GM19238 (cell line): ENCODE measurements at regions not wholly inside any gene's neighbourhood (a gene's known extent, or its start where the extent isn't known, plus 50 kb on each side); places are given as distances from the start of the nearest gene placed in this dataset.

Source experiments
- DNase-seq: peaks from one replicate; pipeline ENCODE4 v3.0.0; 2011; ENCODE audit warnings: low spot score; ENCODE audit not compliant: insufficient read length

DNA sequence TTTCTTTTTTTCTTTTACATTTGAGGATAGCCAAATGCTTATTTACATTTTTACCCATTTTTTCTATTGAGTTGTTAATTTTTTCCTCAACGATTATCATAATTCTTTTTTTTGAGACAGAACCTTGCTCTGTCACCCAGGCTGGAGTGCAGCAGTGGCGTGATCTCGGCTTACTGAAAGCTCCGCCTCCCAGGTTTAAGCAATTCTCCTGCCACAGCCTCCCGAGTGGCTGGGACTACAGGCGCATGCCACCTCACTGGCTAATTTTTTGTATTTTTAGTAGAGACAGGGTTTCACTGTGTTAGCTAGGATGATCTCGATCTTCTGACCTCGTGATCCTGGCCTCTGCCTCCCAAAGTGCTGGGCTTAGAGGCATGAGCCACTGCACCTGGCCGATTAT lies 208.7 kb downstream of the LIG4 start:
- no peak for DNase-seq

DNA sequence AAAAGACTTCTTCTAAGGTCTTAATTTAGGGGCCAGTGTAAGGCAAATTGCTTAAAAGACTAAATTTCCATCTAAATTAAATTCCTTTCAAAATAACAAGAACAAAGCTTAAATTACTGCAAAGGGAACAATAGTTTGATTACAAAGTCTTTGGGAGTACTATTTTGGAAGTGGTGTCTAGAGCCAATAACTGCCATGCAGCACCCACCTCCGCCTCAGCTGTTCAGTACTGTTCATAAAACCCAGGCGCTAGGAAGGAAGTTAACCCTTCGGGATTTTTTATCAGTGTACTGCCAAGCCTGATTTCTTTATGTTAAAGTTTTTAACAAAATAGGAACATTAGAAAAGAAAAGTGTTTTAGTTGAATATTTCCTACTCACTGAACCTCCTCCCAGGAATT lies 210.1 kb downstream of the LIG4 start:
- no peak for DNase-seq

DNA sequence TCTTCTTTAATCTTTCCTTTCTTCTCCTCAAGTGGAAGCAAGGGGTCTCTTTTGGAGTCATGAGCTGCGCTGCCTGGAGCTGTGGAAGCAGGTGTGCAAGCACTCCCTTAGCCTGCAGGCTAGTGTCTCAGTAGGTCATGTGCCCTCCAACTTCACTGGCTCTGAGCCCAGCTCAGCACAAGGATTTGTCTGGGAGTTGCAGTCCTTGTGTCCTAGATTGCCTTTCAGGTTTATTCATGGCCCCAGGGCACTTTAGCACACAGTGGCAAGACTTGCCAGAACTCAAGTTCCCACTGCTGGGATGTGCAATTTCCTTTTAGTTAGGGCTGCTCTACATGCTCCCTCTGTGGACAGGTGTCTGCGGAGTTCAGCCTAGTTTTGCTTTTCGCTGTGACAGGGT lies 211.7 kb downstream of the LIG4 start:
- DNase-seq: no peak

DNA sequence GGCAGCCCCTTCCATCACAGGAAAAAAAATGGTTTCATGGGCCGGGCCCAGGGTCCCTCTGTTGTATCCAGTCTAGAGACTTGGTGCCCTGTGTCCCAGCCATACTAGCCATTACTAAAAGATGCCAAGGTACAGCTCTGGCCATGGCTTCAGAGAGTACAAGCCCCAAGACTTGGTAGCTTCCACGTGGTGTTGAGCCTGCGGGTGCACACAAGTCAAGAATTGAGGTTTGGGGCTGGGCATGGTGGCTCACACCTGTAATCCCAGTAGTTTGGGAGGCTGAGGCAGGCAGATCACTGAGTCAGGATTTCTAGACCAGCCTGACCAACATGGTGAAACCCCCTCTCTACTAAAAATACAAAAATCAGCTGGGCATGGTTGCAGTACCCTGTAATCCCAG lies 214.3 kb downstream of the LIG4 start:
- DNase-seq: no peak

DNA sequence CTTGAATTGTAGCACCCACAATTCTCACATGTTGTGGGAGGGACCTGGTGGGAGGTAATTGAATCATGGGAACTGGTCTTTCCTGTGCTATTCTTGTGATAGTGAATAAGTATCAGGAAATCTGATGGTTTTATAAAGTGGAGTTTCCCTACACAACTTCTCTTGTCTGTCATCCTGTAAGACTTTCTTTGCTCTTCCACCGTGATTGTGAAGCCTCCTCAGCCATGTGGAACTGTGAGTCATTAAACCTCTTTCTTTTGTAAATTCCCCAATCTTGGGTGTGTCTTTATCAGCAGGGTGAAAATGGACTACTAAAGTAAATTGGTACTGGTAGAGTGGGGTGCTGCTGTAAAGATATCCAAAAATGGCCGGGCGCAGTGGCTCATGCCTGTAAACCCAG lies 215.6 kb downstream of the LIG4 start:
- DNase-seq: no peak

DNA sequence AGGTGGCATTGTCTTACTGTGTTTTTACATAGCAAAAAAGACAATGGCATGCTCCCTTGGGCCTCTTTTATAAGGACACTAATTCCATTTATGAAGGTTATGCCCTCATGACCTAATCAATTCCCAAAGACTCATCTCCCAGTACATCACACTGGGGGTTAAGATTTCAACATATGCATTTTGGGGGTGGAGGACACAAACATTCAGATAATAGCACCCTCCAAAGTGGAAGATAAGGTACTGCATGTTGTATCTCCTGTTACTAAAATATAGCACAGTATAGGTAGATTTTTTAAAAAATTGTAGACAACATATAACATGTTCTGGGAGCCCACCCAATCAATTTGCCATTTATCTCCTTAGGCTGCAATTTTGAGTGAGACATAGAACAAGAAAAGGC lies 221.2 kb downstream of the LIG4 start:
- DNase-seq: no peak

DNA sequence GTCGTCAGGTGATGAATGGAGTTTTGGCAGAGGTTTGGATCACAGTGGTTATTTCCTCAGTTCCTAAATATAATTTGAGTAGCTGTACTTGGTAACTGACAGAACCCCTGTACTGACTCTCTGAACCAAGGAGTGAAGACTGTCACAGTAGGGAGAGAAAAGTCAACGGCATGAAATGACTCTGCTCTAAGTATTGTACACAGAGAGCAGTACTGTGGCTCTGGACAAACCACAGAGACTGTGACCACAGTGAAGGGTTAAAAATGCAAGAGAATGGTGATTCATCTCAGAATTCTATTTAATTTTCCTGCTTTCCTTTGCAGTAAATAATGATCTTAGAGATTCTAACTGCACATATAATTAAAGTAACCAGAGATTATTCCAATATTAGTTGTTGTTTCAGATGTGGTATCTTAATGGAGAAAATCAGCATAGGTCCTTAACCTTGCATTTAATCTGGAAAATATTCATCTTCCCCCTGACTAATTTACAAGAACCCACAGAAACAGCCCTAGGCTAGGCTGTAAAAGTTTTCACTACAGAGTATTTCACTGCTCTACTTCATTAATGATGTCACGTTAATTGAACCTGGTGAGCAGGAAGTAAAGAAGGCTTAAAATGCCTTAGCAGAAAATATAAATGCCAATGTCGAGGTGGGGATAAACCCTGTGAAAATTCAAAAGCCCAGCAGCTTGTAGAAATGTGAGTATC lies 221.9 kb downstream of the LIG4 start:
- no peak for DNase-seq

DNA sequence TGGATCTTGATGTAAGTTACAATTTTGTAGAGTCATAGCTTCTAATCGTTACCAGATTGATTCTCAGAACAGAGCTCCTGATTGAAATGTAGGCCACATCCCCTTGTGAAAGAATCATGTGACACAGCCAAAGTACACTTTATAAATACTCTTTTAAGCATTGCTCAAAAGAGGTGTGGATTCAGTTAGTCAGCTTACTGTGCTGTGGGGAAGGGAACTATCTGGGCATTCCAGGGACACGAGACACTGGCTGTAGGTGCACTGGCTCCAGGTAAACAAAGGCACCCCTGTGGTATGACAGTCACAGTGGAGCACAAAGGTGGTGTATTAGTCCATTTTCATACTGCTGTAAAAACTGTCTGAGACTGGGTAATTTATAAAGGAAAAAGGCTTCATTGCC lies 222.8 kb downstream of the LIG4 start:
- no peak for DNase-seq

DNA sequence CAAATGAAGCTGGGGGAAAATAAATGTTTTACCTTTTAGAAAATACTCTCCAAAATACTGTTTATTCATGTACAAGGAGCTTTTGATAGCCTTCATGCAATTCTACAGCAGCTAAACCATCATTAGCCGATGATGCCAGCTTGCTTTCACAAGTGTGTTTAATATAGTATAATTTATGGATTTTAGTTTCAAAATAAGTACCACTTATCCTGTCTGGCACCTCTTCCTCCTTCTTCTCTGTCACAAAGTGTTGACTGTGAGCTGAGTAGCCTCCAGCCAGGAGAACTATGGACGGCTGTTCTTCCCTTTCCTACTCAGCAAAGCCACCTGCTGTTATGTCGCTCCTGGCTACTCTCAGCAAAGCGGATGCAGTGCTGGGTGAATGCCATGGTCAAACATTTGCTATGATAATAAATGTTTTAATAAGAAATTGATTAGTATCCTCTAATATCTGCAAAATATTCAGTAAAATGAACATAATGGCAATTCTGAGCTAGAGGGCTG lies 238.2 kb downstream of the LIG4 start:
- no peak for DNase-seq

DNA sequence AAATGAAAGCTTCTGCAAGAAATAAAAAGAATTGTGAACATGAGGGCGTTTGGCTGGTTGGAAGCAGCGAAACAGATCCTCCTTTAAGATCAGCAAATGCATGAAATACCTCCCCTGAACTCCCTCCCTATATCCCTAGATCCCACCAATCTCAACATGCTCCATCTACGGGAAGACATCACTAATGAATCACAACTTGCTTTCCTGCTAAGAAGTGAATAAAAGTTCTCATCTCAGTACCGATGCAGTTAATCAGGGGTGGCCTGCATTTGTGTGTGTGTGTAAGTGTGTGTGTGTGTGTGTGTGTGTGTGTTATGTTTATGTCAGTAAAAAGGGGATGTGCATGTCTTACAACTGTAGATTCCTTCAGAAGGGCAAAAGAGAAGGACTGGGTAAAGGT lies 238.7 kb downstream of the LIG4 start:
- DNase-seq: no peak

DNA sequence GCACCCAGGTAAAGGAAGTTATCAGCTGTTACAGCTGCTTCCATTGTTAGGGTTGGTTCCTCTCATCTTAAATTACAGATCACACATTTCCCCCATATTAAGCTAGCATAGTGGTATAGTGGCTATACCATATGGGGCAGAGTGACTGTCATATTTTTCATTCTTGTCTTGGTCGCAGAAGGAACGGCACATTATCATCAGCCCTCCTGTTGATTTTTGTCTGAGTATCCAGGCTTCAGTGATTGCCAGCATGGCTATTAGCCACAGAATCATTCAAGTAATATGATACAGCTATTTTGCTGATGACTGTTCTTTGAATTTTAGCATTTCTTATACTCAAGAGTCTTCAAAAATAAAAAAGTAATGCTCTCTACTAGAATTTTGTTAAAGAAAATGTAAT lies 240.9 kb downstream of the LIG4 start:
- no peak for DNase-seq

DNA sequence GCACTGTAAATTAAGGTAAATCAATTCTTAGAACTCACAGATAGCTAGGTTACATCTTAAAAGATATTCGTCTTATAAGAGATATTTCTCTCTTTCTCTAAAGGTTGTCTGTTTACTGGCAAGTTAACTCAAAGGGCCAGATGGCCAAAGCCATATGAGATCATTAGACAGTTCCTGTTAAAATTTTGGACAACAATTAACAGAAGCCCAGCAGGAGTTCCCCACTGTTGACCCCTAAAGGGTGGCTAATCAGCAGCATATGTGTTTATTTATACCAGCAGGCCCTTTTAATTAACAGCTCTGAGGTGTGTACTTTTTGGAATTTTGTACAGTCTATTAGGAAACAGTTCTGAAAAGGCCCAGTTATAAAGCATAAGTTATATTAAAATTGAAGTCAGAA lies 245.8 kb downstream of the LIG4 start:
- DNase-seq: no peak

DNA sequence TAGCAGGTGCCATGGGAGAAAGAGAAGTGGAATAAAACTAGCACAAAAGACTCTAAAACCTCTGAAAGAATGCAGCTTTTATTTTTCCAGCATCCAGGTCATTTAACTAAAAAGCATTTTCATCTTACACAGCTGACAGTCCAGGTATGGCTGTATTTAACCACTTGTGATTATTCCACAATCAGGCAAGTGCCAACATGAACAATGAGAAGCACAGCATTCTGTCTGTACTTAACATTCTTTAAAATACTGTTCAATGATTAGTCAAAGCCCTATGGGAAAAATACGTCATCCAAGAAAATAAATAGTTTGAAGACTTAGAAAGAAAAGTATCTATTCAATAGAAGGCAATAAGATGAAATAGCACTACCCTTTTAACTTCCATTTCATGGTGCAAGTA lies 246.9 kb downstream of the LIG4 start:
- no peak for DNase-seq

DNA sequence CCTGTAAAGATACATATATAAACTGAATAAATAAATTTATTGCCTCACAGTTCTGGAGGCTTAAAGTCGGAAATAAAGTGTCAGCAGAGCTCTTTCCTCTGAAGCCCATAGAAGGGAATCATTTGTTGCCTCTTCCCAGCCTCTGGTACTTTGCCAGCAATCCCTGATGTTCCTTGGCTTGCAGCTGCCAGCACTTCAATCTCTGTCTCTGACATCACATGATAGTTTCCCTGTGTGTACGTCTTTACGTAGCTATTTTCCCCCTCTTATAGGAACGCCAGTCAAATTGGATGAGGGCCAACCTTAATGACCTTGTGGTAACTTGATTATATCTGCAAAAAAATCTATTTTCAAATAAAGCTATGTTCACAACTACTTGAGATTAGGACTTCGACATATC lies 250.9 kb downstream of the LIG4 start:
- DNase-seq: no peak

DNA sequence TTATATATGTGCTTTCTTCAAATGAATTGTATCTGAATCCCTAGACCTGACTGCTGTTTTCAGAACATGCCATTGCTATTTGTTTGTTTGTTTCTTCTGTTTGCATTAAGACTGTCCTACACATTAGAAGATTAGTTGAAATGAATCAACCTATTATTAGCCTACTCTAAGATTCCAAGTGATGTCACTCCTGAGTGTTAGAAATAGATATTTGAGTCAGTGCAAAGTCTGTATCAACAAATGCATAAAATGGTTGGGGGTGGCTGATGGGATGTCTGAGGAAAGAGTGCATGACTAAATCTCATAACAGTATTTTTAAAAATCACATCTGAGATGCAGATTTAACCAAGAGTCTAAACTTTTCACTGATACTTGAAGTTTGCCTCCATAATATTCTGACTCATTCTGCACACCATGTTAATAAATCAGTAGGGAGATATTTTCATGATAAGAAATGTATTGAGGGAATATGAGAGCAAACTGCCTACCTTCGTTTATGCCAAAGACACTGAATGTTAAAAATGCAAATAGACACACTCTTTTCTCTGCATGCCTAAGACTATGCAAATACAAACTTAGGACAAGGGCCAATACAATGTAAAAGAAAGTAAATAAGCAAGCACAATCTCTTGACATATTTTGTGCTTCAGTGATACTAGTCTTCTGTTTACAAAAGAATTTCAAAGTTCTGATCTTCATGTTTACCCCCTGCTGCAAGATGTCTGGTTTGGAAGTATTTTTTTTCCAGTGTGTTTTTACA lies 253.3 kb downstream of the LIG4 start:
- no peak for DNase-seq

DNA sequence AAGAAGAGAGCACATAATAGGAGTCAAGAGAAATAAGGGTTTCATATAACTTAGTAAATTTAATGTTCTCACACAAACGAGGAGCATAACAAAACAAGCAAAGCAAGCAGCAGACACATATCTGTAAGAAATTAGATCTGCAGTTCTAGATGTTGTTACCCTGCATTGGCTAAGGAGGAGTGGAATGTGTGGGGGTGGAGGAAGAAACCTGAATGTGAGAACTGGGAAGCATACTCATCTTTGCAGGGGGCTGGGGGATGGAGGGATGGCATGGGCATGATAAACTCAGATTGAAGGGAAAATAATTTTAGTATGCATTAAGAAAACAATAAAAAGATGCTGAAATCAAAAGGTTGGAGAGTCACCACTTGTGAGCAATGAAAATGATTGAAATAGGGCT lies 255.0 kb downstream of the LIG4 start:
- DNase-seq: no peak

DNA sequence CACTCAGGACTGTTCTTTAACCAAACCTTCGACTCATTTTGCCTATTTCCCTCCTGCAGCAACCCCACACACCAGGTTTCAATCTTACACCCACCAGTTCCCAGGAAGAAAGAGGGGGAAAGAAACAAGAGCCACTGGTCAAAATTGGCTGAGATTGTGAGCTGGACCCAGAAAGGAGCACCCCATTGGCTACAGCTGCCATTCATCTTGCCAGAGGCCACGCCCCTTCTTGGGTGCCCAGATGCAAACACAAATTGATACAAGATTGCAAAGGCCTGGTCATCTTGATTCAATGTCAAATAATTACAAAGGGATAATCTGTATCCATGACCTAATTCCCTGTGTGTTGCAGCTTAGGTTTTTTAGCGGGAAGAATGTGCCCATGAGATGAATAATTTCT lies 258.4 kb downstream of the LIG4 start:
- no peak for DNase-seq

DNA sequence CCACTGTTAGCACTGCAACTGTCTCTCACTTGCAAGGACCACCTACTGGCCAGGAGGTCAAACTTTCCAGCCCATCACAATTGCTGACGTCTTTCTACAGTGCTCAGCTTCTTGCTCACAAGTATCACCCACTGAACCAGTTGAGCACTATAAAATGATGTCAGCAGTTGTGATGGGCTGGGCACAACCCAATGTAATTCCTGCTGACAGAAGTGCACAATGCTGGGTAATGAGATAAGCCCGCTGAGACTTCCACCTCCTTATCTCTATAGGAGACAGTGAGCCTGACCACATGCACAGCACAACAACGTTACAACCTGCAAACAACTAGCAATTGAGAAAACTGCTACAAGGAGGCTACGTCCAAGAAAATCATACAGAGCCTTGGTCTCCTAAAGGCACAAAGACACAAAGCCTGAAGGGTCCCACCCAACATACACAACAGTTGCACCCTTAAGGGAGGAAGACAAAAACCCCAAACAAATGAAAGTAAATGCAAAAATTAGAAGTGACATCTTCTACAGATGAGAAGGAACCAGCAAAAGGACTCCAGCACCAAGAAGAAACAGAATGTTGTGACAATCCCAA lies 273.2 kb downstream of the LIG4 start:
- DNase-seq: no peak

DNA sequence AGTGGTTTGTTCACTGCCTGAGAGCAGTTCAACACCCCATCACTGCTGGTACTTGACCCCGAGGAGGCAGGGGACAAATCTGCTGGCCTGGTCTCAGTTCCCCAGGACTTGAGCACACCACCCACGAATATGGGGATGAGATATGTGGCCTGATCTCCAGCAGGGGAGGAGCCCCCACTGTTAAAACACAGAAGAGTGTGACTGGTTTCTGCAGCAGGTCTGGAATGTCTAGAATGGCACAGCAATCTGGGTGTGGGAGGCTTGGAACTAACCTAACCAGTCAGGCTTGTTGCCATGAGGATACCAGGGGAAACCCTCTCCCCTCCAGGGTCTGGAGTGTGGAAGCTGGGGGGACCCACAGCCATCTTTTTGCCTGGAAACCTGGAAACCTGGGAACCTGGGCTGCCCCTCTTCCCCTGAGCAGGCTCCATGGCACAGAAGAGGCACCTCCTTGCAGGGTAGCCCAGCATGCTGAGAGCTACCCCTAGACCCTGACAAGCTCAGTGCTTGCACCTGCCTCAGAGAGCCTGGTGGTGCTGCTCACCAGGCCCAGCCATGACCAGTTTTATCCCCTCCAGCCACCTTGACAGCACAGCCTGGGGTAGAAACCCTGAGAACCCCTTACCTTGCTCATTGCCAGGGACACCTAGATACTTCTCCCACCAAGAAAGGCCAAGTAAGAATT lies 273.8 kb downstream of the LIG4 start:
- DNase-seq: no peak

DNA sequence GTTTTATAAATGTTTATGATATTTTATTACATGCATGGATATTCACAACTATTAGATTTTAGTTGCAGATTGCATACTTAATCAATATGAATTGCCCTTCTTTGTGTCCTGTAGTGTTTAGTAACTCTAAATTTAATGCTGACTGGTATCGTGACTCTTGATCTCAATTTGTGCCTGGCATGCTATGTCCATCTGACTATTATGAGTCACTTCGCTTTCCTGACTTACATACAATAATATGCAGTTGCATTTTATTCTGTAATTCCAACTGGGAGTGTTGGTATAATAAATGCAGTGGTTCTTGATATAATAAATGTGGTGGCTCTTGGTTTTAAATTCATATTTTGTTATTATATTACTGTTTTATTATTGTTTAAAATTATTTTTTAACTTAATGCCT lies 277.5 kb downstream of the LIG4 start:
- DNase-seq: no peak

DNA sequence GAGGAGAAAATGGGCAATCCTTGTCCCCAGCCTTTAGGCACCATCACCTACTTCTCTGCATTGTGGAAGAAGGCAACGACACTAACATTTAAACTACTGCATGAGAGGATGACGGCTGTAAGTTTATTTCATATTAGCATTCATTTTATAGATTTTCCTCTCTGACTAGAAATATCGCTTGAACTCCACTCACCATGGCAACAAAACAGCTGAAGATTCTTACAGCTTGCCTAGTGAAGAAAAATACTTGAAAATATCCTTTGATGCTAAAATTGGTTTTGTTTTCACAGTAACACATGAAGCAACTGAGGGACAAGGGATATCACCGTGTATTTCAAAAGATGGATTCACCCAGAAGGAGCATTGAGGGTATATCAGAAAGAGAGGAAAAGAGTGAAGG lies 284.3 kb downstream of the LIG4 start:
- DNase-seq: no peak

DNA sequence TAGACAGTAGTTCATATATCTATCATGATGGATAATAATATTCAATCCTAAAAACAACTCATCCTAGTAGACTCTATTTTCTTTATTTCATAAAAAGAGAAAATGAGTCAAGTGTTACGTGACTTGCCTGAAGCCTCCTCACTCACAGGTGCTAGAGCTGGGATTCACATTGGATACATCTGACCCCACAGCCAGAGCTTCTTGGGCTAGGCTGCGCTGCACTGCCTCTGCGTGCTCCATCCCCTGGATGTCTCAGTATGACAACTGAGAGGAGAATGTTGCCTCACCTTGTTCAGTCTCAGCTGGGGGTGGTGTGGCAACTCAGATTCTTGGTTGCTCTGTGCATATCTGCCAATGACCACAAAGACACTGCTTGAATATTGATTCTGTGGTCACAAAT lies 286.6 kb downstream of the LIG4 start:
- DNase-seq: no peak
